Uterus (tissue), 3 donors: ENCODE measurements at regions not wholly inside any gene's neighbourhood (a gene's known extent, or its start where the extent isn't known, plus 50 kb on each side); places are given as distances from the start of the nearest gene placed in this dataset. TPM values are rescaled to one million over a fixed set of nuclear protein-coding genes. Genes with fewer than 3 reads are reported as not detected.

Source experiments
- DNase-seq, 2 donors: peaks; one replicate each; pipeline ENCODE4 v3.0.0-alpha.2; 2019 to 2020
- H3K27ac ChIP-seq, 2 donors: fragments of 200-600 bp; sonication (generic); 1 replicate in 1 of 2; 2 replicates in 1 of 2; pipeline ENCODE4 v1.5.1; 2016 to 2018
- H3K27me3 ChIP-seq, 2 donors: fragments of 200-600 bp; sonication (generic); one replicate each; pipeline ENCODE4 v1.5.1; 2018 to 2019; ENCODE audit warnings: control low read depth in 1 of 2
- H3K36me3 ChIP-seq, 2 donors: fragments of 200-600 bp; sonication (generic); one replicate each; pipeline ENCODE4 v1.5.1; 2019; ENCODE audit warnings: control low read depth in 1 of 2
- H3K4me1 ChIP-seq, 2 donors: fragments of 200-600 bp; sonication (generic); one replicate each; pipeline ENCODE4 v1.5.1; 2018 to 2019; ENCODE audit warnings: control low read depth in 1 of 2
- H3K4me3 ChIP-seq, 2 donors: fragments of 200-600 bp; sonication (generic); 1 replicate in 1 of 2; 2 replicates in 1 of 2; pipeline ENCODE4 v1.5.1; 2018 to 2019; ENCODE audit warnings: mild to moderate bottlenecking in 1 of 2
- H3K9me3 ChIP-seq, 2 donors: fragments of 200-600 bp; sonication (generic); one replicate each; pipeline ENCODE4 v1.5.1; 2019; ENCODE audit warnings: control low read depth in 1 of 2
- POLR2A ChIP-seq, 2 donors: fragments of 450-650 bp; IDR thresholded peaks; one replicate each; pipeline ENCODE4 v1.6.1; 2016; ENCODE audit warnings: antibody characterized with exemption in 2 of 2, mild to moderate bottlenecking in 1 of 2, moderate library complexity in 1 of 2
- intact Hi-C: fragments of 100-400 bp; cut with DNase I; formaldehyde crosslinking; loops from one replicate; pipeline ENCODE4 v1.15.1; 2023; ENCODE audit warnings: low total_unique reads
- small RNA-seq: library from RNA; depleted of rRNA; stranded (forward); fragments of <200 nt; gene quantifications from one replicate; pipeline ENCODE3, GENCODE V24; 2016
- TF ChIP-seq, protein P1 (sequence below), 4 experiments: fragments of 200-600 bp in 2 of 4; fragments of 450-650 bp in 2 of 4; sonication (generic) in 2 of 4; IDR thresholded peaks; one replicate each; pipeline ENCODE4 v1.5.1; 2016 to 2019; ENCODE audit warnings: antibody characterized with exemption in 4 of 4, mild to moderate bottlenecking in 2 of 4, moderate library complexity in 1 of 4
- donor health status: DM: yes; HTN: yes; CAD: no.

DNA sequence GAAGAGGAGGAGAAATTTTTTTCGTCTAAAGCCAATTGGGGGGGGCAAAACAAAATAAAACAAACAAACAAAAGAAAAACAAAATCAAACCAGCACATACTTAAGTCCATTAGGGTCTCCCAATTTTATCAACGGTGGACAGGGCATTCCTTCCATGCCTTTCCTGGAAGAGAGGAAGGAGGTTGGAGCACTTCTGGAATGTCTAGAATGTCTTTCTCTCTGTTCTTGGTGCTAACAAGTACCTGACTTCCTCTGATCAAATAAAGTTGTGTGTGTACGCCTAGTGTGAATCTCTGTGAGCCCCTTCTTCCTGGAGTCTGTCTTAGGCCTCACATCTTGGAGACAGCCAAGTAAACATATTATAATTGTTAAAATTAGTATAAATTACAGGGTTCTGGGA, 399.0 kb upstream of the LRRTM1 start:
- Histone ChIP-seq H3K4me1 (no peaks in the 10 kb centered on the region), H3K36me3 (no peaks in the 10 kb centered on the region), H3K27me3 (no peaks in the 10 kb centered on the region), H3K27ac (no peak overlapping the region), H3K4me3 (no peak overlapping the region), H3K9me3 (no peaks in the 10 kb centered on the region)
- TF ChIP-seq, protein P1, sequence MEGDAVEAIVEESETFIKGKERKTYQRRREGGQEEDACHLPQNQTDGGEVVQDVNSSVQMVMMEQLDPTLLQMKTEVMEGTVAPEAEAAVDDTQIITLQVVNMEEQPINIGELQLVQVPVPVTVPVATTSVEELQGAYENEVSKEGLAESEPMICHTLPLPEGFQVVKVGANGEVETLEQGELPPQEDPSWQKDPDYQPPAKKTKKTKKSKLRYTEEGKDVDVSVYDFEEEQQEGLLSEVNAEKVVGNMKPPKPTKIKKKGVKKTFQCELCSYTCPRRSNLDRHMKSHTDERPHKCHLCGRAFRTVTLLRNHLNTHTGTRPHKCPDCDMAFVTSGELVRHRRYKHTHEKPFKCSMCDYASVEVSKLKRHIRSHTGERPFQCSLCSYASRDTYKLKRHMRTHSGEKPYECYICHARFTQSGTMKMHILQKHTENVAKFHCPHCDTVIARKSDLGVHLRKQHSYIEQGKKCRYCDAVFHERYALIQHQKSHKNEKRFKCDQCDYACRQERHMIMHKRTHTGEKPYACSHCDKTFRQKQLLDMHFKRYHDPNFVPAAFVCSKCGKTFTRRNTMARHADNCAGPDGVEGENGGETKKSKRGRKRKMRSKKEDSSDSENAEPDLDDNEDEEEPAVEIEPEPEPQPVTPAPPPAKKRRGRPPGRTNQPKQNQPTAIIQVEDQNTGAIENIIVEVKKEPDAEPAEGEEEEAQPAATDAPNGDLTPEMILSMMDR (IDR thresholded peaks at IDR 0.05): no peak
- TF ChIP-seq POLR2A (IDR thresholded peaks at IDR 0.05): no peak
- no peak for DNase-seq
- intact Hi-C loops: no loop called here

DNA sequence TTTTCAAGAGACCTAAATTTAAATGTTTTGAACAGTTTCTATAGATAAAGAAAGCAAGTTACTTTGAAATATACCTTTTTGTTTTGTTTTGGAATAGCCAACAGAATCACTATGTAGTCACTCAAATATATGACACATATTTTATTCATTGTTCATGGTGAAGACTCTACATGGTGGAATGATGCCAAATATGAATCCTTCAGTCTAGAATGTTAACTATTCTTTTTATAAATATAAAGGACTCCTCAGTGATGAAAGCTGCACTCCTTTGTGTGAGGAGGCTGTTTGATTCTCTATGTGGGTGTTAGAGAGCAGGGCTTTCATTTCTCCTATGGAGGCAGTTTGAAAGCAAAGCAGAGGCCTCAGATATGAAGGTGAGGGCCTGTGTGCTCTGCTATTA, 396.4 kb upstream of the LRRTM1 start:
- intact Hi-C loops: no loop called here
- Histone ChIP-seq H3K27ac (no peak overlapping the region), H3K36me3 (no peaks in the 10 kb centered on the region), H3K9me3 (no peaks in the 10 kb centered on the region), H3K4me3 (no peak overlapping the region), H3K4me1 (no peaks in the 10 kb centered on the region), H3K27me3 (no peaks in the 10 kb centered on the region)
- no peak for DNase-seq
- TF ChIP-seq, protein P1 (IDR thresholded peaks at IDR 0.05): no peak
- TF ChIP-seq POLR2A (IDR thresholded peaks at IDR 0.05): no peak

Small RNA genes in the stretch of these regions (small RNA-seq; reads per million reads assigned to genes)
- gene AC013262.1 (not detected), gene AC138623.1 (not detected), gene RF00019 (not detected), gene RN7SL201P (not detected), gene RNA5SP99 (0.24 reads per million), gene RNU6-1312P (not detected), gene RNU6-685P (not detected), gene RPL37P10 (not detected)
